Stomach (tissue), 4 donors: ENCODE measurements at regions not wholly inside any gene's neighbourhood (a gene's known extent, or its start where the extent isn't known, plus 50 kb on each side); places are given as distances from the start of the nearest gene placed in this dataset.

Experiments used
- CTCF ChIP-seq, 7 experiments: fragments of 450-650 bp in 4 of 7; fragments of 200-600 bp in 3 of 7; sonication (generic) in 3 of 7; IDR thresholded peaks; one replicate each; pipeline ENCODE4 v1.5.1; 2016 to 2019; ENCODE audit warnings: antibody characterized with exemption in 7 of 7, control low read depth in 2 of 7, mild to moderate bottlenecking in 1 of 7
- EP300 ChIP-seq: sonication (generic); formaldehyde crosslinking; IDR thresholded peaks from one replicate; pipeline ENCODE4 v1.6.1; 2017; ENCODE audit warnings: antibody characterized with exemption
- POLR2A ChIP-seq, 4 donors: fragments of 450-650 bp; IDR thresholded peaks; one replicate each; pipeline ENCODE4 v1.6.1; 2016; ENCODE audit warnings: antibody characterized with exemption in 4 of 4, control low read depth in 2 of 4, mild to moderate bottlenecking in 1 of 4, moderate library complexity in 1 of 4

GRCh38 chr4:188437535-188437934 lies 298.3 kb downstream of the TRIML1 start:
- TF ChIP-seq CTCF (IDR thresholded peaks at IDR 0.05) (no peak), POLR2A (IDR thresholded peaks at IDR 0.05) (no peak), EP300 (no peak)
